Thoracic aorta (tissue), 2 donors: ENCODE measurements at regions not wholly inside any gene's neighbourhood (a gene's known extent, or its start where the extent isn't known, plus 50 kb on each side); places are given as distances from the start of the nearest gene placed in this dataset.
"Not testable (repeated sequence)": the region's sequence is repeated elsewhere in the genome, so short reads cannot be mapped to it uniquely, and the experiment has no call there.

Source experiments
- ATAC-seq: fragments of 150-250 bp; one replicate; pipeline ENCODE4 v1.8.0; 2017; ENCODE audit warnings: low read depth; ENCODE audit not compliant: insufficient number of reproducible peaks, low FRiP score
- DNase-seq: peaks from one replicate; pipeline ENCODE4 v3.0.0-alpha.2; 2020; ENCODE audit warnings: low spot score
- H3K27ac ChIP-seq, 2 donors: fragments of 200-600 bp; sonication (generic); 1 replicate in 1 of 2; 2 replicates in 1 of 2; pipeline ENCODE4 v1.5.1; 2016; ENCODE audit warnings: mild to moderate bottlenecking in 2 of 2, moderate library complexity in 2 of 2
- H3K27me3 ChIP-seq: fragments of 200-600 bp; sonication (generic); replicated peaks from 2 replicates; pipeline ENCODE4 v1.6.0; 2016; ENCODE audit warnings: mild to moderate bottlenecking; ENCODE audit not compliant: insufficient read depth
- H3K36me3 ChIP-seq: fragments of 200-600 bp; sonication (generic); one replicate; pipeline ENCODE4 v1.5.1; 2016
- H3K4me1 ChIP-seq, 2 donors: fragments of 200-600 bp; sonication (generic); 1 replicate in 1 of 2; 2 replicates in 1 of 2; pipeline versions ENCODE4 v1.5.1 to v1.6.0; 2016; ENCODE audit warnings: low read depth in 2 of 2, mild to moderate bottlenecking in 1 of 2; ENCODE audit not compliant: control insufficient read depth in 1 of 2
- H3K4me3 ChIP-seq: fragments of 200-600 bp; sonication (generic); 2 replicates; pipeline ENCODE4 v1.5.1; 2016; ENCODE audit warnings: mild to moderate bottlenecking
- H3K9me3 ChIP-seq: fragments of 200-600 bp; sonication (generic); 2 replicates; pipeline ENCODE4 v1.5.1; 2016
- CTCF ChIP-seq: fragments of 200-600 bp; sonication (generic); IDR thresholded peaks from one replicate; pipeline ENCODE4 v1.5.1; 2019; ENCODE audit warnings: antibody characterized with exemption

- Histone ChIP-seq H3K27ac (no peak overlapping the region), H3K36me3 (no peaks in the 10 kb centered on the region), H3K4me3 (no peak overlapping the region), H3K9me3 (no peaks in the 10 kb centered on the region), H3K27me3 (no peaks in the 10 kb centered on the region), H3K4me1 (peaks cover 0 to 17% of the 10 kb centered on the region in 2 donors)
- no peak for TF ChIP-seq CTCF
- DNase-seq (no peak), ATAC-seq (no peak)
Observed at GRCh38 chr3:75334299-75334698, 329.8 kb upstream of the FRG2C start.

GRCh38 chr3:75337226-75337900 lies 326.8 kb upstream of the FRG2C start:
- no peak overlapping the region for H3K27ac ChIP-seq
- ATAC-seq (no peak), DNase-seq (no peak)
- no peak for TF ChIP-seq CTCF
- H3K9me3 ChIP-seq: no peaks in the 10 kb centered on the region
- H3K27me3 ChIP-seq: no peaks in the 10 kb centered on the region
- H3K4me3 ChIP-seq: no peak overlapping the region
- H3K4me1 ChIP-seq: peaks cover 4 to 25% of the 10 kb centered on the region in 2 donors
- H3K36me3 ChIP-seq: no peaks in the 10 kb centered on the region

- no peak for TF ChIP-seq CTCF
- H3K27ac ChIP-seq: no peak overlapping the region
- H3K9me3 ChIP-seq: no peaks in the 10 kb centered on the region
- H3K27me3 ChIP-seq: no peaks in the 10 kb centered on the region
- H3K4me1 ChIP-seq: peaks cover 4 to 16% of the 10 kb centered on the region in 2 donors
- DNase-seq: no peak
- no peaks in the 10 kb centered on the region for H3K36me3 ChIP-seq
- no peak for ATAC-seq
- H3K4me3 ChIP-seq: no peak overlapping the region
Observed at GRCh38 chr3:75338342-75338741, 325.8 kb upstream of the FRG2C start.

- H3K9me3 ChIP-seq: no peaks in the 10 kb centered on the region
- no peak overlapping the region for H3K27ac ChIP-seq
- no peak for ATAC-seq
- H3K4me1 ChIP-seq: peaks cover 4 to 16% of the 10 kb centered on the region in 2 donors
- no peak overlapping the region for H3K4me3 ChIP-seq
- DNase-seq: no peak
- no peak for TF ChIP-seq CTCF
- no peaks in the 10 kb centered on the region for H3K27me3 ChIP-seq
- H3K36me3 ChIP-seq: no peaks in the 10 kb centered on the region
Observed at GRCh38 chr3:75341324-75342067, 322.6 kb upstream of the FRG2C start.

- no peak for TF ChIP-seq CTCF
- no peak overlapping the region for H3K4me3 ChIP-seq
- H3K4me1 ChIP-seq: peaks cover 4 to 16% of the 10 kb centered on the region in 2 donors
- no peaks in the 10 kb centered on the region for H3K9me3 ChIP-seq
- H3K36me3 ChIP-seq: no peaks in the 10 kb centered on the region
- DNase-seq: no peak
- no peak overlapping the region for H3K27ac ChIP-seq
- no peak for ATAC-seq
- no peaks in the 10 kb centered on the region for H3K27me3 ChIP-seq
Observed at GRCh38 chr3:75342425-75342824, 321.7 kb upstream of the FRG2C start.

- ATAC-seq, H3K27me3 ChIP-seq, H3K9me3 ChIP-seq, H3K36me3 ChIP-seq, H3K4me3 ChIP-seq, DNase-seq, H3K4me1 ChIP-seq, H3K27ac ChIP-seq: not testable (repeated sequence)
Observed at GRCh38 chr3:75350536-75350935, 313.6 kb upstream of the FRG2C start.

GRCh38 chr3:75362086-75362784 lies 301.9 kb upstream of the FRG2C start:
- not testable (repeated sequence) for H3K36me3 ChIP-seq, DNase-seq, H3K27ac ChIP-seq, H3K27me3 ChIP-seq, H3K9me3 ChIP-seq, H3K4me3 ChIP-seq, H3K4me1 ChIP-seq, ATAC-seq
